ENCODE measurements at regions not wholly inside any gene's neighbourhood (a gene's known extent, or its start where the extent isn't known, plus 50 kb on each side); places are given as distances from the start of the nearest gene placed in this dataset.

GRCh38 chr12:114291389-114292060 is 114.4 kb downstream of the TBX5 start:
- no peak overlapping the region for H3K4ac ChIP-seq (ENCODE audit: low read depth, low read length)
- H2BK15ac ChIP-seq (replicated peaks; ENCODE audit: low read depth): no peak overlapping the region
- H3K27ac ChIP-seq (ENCODE audit: low read depth, low read length): no peak overlapping the region
- no peak overlapping the region for H3K4me2 ChIP-seq (ENCODE audit: low read length)
- no peak overlapping the region for H2AK5ac ChIP-seq (ENCODE audit: low read length)
- H3K4me3 ChIP-seq (ENCODE audit: low read length): no peak overlapping the region
- H3K4me1 ChIP-seq (ENCODE audit: control insufficient read depth, low read depth, low read length): no peaks in the 10 kb centered on the region
- no peaks in the 10 kb centered on the region for H3K27me3 ChIP-seq (ENCODE audit: insufficient read depth, low read length, poor library complexity)
- H2BK5ac ChIP-seq (ENCODE audit: low read length): no peak overlapping the region
- no peak overlapping the region for H4K5ac ChIP-seq (ENCODE audit: low read length)
- no peak overlapping the region for H3K9ac ChIP-seq (ENCODE audit: low read length)
- no peak overlapping the region for H3K56ac ChIP-seq (ENCODE audit: low read length)
- no peak overlapping the region for H3K18ac ChIP-seq (ENCODE audit: low read length)
- H3K79me2 ChIP-seq (ENCODE audit: control insufficient read depth, insufficient read depth, low read length): no peaks in the 10 kb centered on the region
- no peaks in the 10 kb centered on the region for H3K36me3 ChIP-seq (ENCODE audit: control insufficient read depth, insufficient read depth, low read length)
- no peaks in the 10 kb centered on the region for H3K79me1 ChIP-seq (ENCODE audit: low read length)
- no peak overlapping the region for H2BK120ac ChIP-seq (ENCODE audit: low read depth, low read length)
- no peak overlapping the region for H3K23ac ChIP-seq (ENCODE audit: low read length)
- DNase-seq: no peak
- no peak overlapping the region for H4K8ac ChIP-seq (ENCODE audit: low read depth, low read length)
- no CpG with 5 or more reads among the region's 2 CpGs for WGBS (ENCODE audit: extremely low coverage, insufficient coverage, low lambda C conversion rate)

GRCh38 chr12:114287821-114288525 is 118.0 kb downstream of the TBX5 start:
- H3K4me3 ChIP-seq (ENCODE audit: low read length): no peak overlapping the region
- H3K18ac ChIP-seq (ENCODE audit: low read length): no peak overlapping the region
- H3K9ac ChIP-seq (ENCODE audit: low read length): no peak overlapping the region
- no peak overlapping the region for H2BK5ac ChIP-seq (ENCODE audit: low read length)
- no peak for DNase-seq
- no peak overlapping the region for H3K4ac ChIP-seq (ENCODE audit: low read depth, low read length)
- no peaks in the 10 kb centered on the region for H3K36me3 ChIP-seq (ENCODE audit: control insufficient read depth, insufficient read depth, low read length)
- H4K8ac ChIP-seq (ENCODE audit: low read depth, low read length): no peak overlapping the region
- H3K4me1 ChIP-seq (ENCODE audit: control insufficient read depth, low read depth, low read length): no peaks in the 10 kb centered on the region
- peak overlapping the region; percentile 6 for H3K23ac ChIP-seq (ENCODE audit: low read length)
- H2BK120ac ChIP-seq (ENCODE audit: low read depth, low read length): no peak overlapping the region
- no peaks in the 10 kb centered on the region for H3K27me3 ChIP-seq (ENCODE audit: insufficient read depth, low read length, poor library complexity)
- no peak overlapping the region for H2AK5ac ChIP-seq (ENCODE audit: low read length)
- no peak overlapping the region for H3K27ac ChIP-seq (ENCODE audit: low read depth, low read length)
- no peaks in the 10 kb centered on the region for H3K79me1 ChIP-seq (ENCODE audit: low read length)
- no peaks in the 10 kb centered on the region for H3K79me2 ChIP-seq (ENCODE audit: control insufficient read depth, insufficient read depth, low read length)
- WGBS (ENCODE audit: extremely low coverage, insufficient coverage, low lambda C conversion rate): no CpG with 5 or more reads among the region's 3 CpGs
- H3K56ac ChIP-seq (ENCODE audit: low read length): no peak overlapping the region
- H4K5ac ChIP-seq (ENCODE audit: low read length): no peak overlapping the region
- H2BK15ac ChIP-seq (replicated peaks; ENCODE audit: low read depth): no peak overlapping the region
- H3K4me2 ChIP-seq (ENCODE audit: low read length): no peak overlapping the region

- Histone ChIP-seq H3K18ac (ENCODE audit: low read length) (no peak overlapping the region), H4K5ac (ENCODE audit: low read length) (no peak overlapping the region), H3K27me3 (ENCODE audit: insufficient read depth, low read length, poor library complexity) (no peaks in the 10 kb centered on the region), H3K36me3 (ENCODE audit: control insufficient read depth, insufficient read depth, low read length) (no peaks in the 10 kb centered on the region), H3K27ac (ENCODE audit: low read depth, low read length) (peak overlapping the region; percentile 11), H2BK15ac (replicated peaks; ENCODE audit: low read depth) (no peak overlapping the region), H2AK5ac (ENCODE audit: low read length) (no peak overlapping the region), H3K56ac (ENCODE audit: low read length) (no peak overlapping the region), H3K23ac (ENCODE audit: low read length) (no peak overlapping the region), H4K8ac (ENCODE audit: low read depth, low read length) (no peak overlapping the region), H3K79me2 (ENCODE audit: control insufficient read depth, insufficient read depth, low read length) (no peaks in the 10 kb centered on the region), H3K9ac (ENCODE audit: low read length) (no peak overlapping the region), H3K4ac (ENCODE audit: low read depth, low read length) (no peak overlapping the region), H2BK120ac (ENCODE audit: low read depth, low read length) (no peak overlapping the region), H3K79me1 (ENCODE audit: low read length) (no peaks in the 10 kb centered on the region), H3K4me3 (ENCODE audit: low read length) (no peak overlapping the region), H2BK5ac (ENCODE audit: low read length) (no peak overlapping the region), H3K4me2 (ENCODE audit: low read length) (no peak overlapping the region), H3K4me1 (ENCODE audit: control insufficient read depth, low read depth, low read length) (no peaks in the 10 kb centered on the region)
- no peak for DNase-seq
- no CpG with 5 or more reads among the region's 2 CpGs for WGBS (ENCODE audit: extremely low coverage, insufficient coverage, low lambda C conversion rate)
These were observed 119.8 kb downstream of the TBX5 start for GRCh38 chr12:114286145-114286544.

- no peak overlapping the region for H3K18ac ChIP-seq (ENCODE audit: low read length)
- H4K5ac ChIP-seq (ENCODE audit: low read length): no peak overlapping the region
- no peaks in the 10 kb centered on the region for H3K27me3 ChIP-seq (ENCODE audit: insufficient read depth, low read length, poor library complexity)
- no peaks in the 10 kb centered on the region for H3K4me1 ChIP-seq (ENCODE audit: control insufficient read depth, low read depth, low read length)
- no peak overlapping the region for H2BK120ac ChIP-seq (ENCODE audit: low read depth, low read length)
- no peak for DNase-seq
- no peak overlapping the region for H4K8ac ChIP-seq (ENCODE audit: low read depth, low read length)
- H2BK15ac ChIP-seq (replicated peaks; ENCODE audit: low read depth): no peak overlapping the region
- H3K79me1 ChIP-seq (ENCODE audit: low read length): no peaks in the 10 kb centered on the region
- WGBS (ENCODE audit: extremely low coverage, insufficient coverage, low lambda C conversion rate): no CpG with 5 or more reads among the region's 1 CpG
- H3K79me2 ChIP-seq (ENCODE audit: control insufficient read depth, insufficient read depth, low read length): no peaks in the 10 kb centered on the region
- no peaks in the 10 kb centered on the region for H3K36me3 ChIP-seq (ENCODE audit: control insufficient read depth, insufficient read depth, low read length)
- peak overlapping the region; percentile 11 for H3K27ac ChIP-seq (ENCODE audit: low read depth, low read length)
- H3K4ac ChIP-seq (ENCODE audit: low read depth, low read length): no peak overlapping the region
- no peak overlapping the region for H3K9ac ChIP-seq (ENCODE audit: low read length)
- H3K56ac ChIP-seq (ENCODE audit: low read length): no peak overlapping the region
- H2BK5ac ChIP-seq (ENCODE audit: low read length): no peak overlapping the region
- no peak overlapping the region for H3K4me3 ChIP-seq (ENCODE audit: low read length)
- no peak overlapping the region for H3K4me2 ChIP-seq (ENCODE audit: low read length)
- no peak overlapping the region for H3K23ac ChIP-seq (ENCODE audit: low read length)
- no peak overlapping the region for H2AK5ac ChIP-seq (ENCODE audit: low read length)
These were observed 120.4 kb downstream of the TBX5 start for GRCh38 chr12:114285554-114285953.

GRCh38 chr12:114284041-114284440 is 121.9 kb downstream of the TBX5 start:
- DNase-seq: no peak
- no peak overlapping the region for H2AK5ac ChIP-seq (ENCODE audit: low read length)
- no peak overlapping the region for H3K27ac ChIP-seq (ENCODE audit: low read depth, low read length)
- no peaks in the 10 kb centered on the region for H3K4me1 ChIP-seq (ENCODE audit: control insufficient read depth, low read depth, low read length)
- H2BK120ac ChIP-seq (ENCODE audit: low read depth, low read length): no peak overlapping the region
- H3K4me2 ChIP-seq (ENCODE audit: low read length): no peak overlapping the region
- H3K4me3 ChIP-seq (ENCODE audit: low read length): no peak overlapping the region
- H4K8ac ChIP-seq (ENCODE audit: low read depth, low read length): no peak overlapping the region
- no CpG with 5 or more reads among the region's 4 CpGs for WGBS (ENCODE audit: extremely low coverage, insufficient coverage, low lambda C conversion rate)
- no peak overlapping the region for H2BK15ac ChIP-seq (replicated peaks; ENCODE audit: low read depth)
- no peak overlapping the region for H2BK5ac ChIP-seq (ENCODE audit: low read length)
- H3K56ac ChIP-seq (ENCODE audit: low read length): no peak overlapping the region
- no peaks in the 10 kb centered on the region for H3K79me1 ChIP-seq (ENCODE audit: low read length)
- no peak overlapping the region for H4K5ac ChIP-seq (ENCODE audit: low read length)
- H3K18ac ChIP-seq (ENCODE audit: low read length): no peak overlapping the region
- peak overlapping the region; percentile 45 for H3K23ac ChIP-seq (ENCODE audit: low read length)
- H3K36me3 ChIP-seq (ENCODE audit: control insufficient read depth, insufficient read depth, low read length): no peaks in the 10 kb centered on the region
- H3K27me3 ChIP-seq (ENCODE audit: insufficient read depth, low read length, poor library complexity): no peaks in the 10 kb centered on the region
- H3K79me2 ChIP-seq (ENCODE audit: control insufficient read depth, insufficient read depth, low read length): no peaks in the 10 kb centered on the region
- no peak overlapping the region for H3K9ac ChIP-seq (ENCODE audit: low read length)
- no peak overlapping the region for H3K4ac ChIP-seq (ENCODE audit: low read depth, low read length)
